Spleen (tissue), 7 donors: ENCODE measurements at regions not wholly inside any gene's neighbourhood (a gene's known extent, or its start where the extent isn't known, plus 50 kb on each side); places are given as distances from the start of the nearest gene placed in this dataset.

ENCODE experiments used
- CTCF ChIP-seq, 11 experiments: fragments of 200-600 bp in 7 of 11; fragments of 450-650 bp in 4 of 11; sonication (generic) in 4 of 11; IDR thresholded peaks in 8 of 11; conservative IDR thresholded peaks in 3 of 11; 1 replicate in 7 of 11; 2 replicates in 4 of 11; pipeline versions ENCODE4 v1.4.0 to v1.8.0; 2016 to 2021; ENCODE audit warnings: antibody characterized with exemption in 11 of 11, inconsistent platforms in 4 of 11, mild to moderate bottlenecking in 1 of 11
- POLR2AphosphoS5 ChIP-seq, 3 donors: sonication (generic); formaldehyde crosslinking; IDR thresholded peaks; one replicate each; pipeline ENCODE4 v1.5.1; 2017; ENCODE audit warnings: antibody characterized with exemption in 3 of 3
- donor health status: DM: no; HTN: no; CAD: no; lungs with moderate emphysema.
- donor health status: DM: no; HTN: no; CAD: no.
- donor health status: DM: no; HTN: no; CAD: no.

GRCh38 chr9:90046317-90046861 lies 441.6 kb downstream of the GADD45G start:
- TF ChIP-seq CTCF (IDR thresholded peaks at IDR 0.05 in 8 of 11, conservative IDR thresholded peaks at IDR 0.05 in 3 of 11) (no peak), POLR2AphosphoS5 (IDR thresholded peaks at IDR 0.05) (no peak)
